IMR-90 (cell line): ENCODE measurements at regions not wholly inside any gene's neighbourhood (a gene's known extent, or its start where the extent isn't known, plus 50 kb on each side); places are given as distances from the start of the nearest gene placed in this dataset.

ENCODE experiments used
- CTCF ChIP-seq: conservative IDR thresholded peaks from 2 replicates; pipeline ENCODE4 v1.5.1; 2012; ENCODE audit warnings: mild to moderate bottlenecking, low read depth, low read length, improper control_type of control experiment
- POLR2A ChIP-seq: IDR thresholded peaks from 2 replicates; pipeline ENCODE4 v1.6.1; 2012; ENCODE audit warnings: mild to moderate bottlenecking, low read depth, low read length
- RCOR1 ChIP-seq: IDR thresholded peaks from 2 replicates; pipeline ENCODE4 v1.6.1; 2012; ENCODE audit warnings: mild to moderate bottlenecking, low read length, improper control_type of control experiment; ENCODE audit not compliant: insufficient replicate concordance

DNA sequence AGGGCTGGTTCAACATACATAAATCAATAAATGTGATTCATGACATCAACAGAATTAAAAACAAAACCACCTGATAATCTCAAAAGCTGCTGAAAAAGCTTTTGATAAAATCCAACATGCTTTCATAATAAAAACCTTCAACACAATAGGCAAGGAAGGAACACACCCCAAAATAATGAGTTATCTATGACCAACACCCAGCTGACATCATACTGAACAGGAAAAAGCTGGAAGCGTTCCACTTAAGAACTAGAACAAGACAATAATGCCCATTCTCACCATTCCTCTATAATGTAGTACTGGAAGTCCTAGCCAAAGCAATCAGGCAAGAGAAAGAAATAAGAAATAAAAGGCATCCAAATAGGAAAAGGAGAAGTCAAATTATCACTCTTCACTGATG is 116.2 kb upstream of the FREM2 start:
- TF ChIP-seq CTCF (no peak), RCOR1 (no peak), POLR2A (no peak)
